ENCODE measurements at regions not wholly inside any gene's neighbourhood (a gene's known extent, or its start where the extent isn't known, plus 50 kb on each side); places are given as distances from the start of the nearest gene placed in this dataset.

DNA sequence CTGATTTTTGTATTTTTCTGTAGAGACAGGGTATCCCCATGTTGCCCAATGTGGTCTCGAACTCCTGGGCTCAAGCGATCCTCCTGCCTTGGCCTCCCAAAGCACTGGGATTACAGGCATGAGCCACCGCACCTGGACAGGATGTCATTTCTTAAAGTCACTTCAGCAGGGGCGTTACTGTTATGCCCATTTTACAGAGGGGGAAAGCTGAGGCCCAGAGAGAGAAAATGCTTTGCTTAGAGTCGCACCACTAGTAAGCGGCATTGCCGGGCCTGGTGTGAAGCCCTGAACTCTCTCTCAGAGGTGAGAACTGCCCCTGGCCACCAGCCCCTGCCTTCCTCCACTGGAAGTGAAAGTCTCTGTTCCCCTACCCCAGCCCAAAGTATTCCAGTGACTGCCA is 207.0 kb downstream of the PHETA1 start:
- TF ChIP-seq NFIC (IDR thresholded peaks at IDR 0.05), result no peak
- TF ChIP-seq RAD21 (IDR thresholded peaks at IDR 0.05; ENCODE audit: low read depth), result no peak
- no peak for TF ChIP-seq EP300 (IDR thresholded peaks at IDR 0.05; ENCODE audit: borderline replicate concordance)

- no peak for TF ChIP-seq CREB1 (IDR thresholded peaks at IDR 0.05; ENCODE audit: low read depth)
- TF ChIP-seq NFIC (IDR thresholded peaks at IDR 0.05), result no peak
- TF ChIP-seq ZBTB7A (IDR thresholded peaks at IDR 0.05; ENCODE audit: low read depth), result no peak
- no peak for TF ChIP-seq FOXM1 (IDR thresholded peaks at IDR 0.05; ENCODE audit: borderline replicate concordance, low read depth)
- TF ChIP-seq YY1 (IDR thresholded peaks at IDR 0.05; ENCODE audit: low read depth), result no peak
- no peak for TF ChIP-seq RAD21 (IDR thresholded peaks at IDR 0.05; ENCODE audit: low read depth)
- no peak for TF ChIP-seq REST (IDR thresholded peaks at IDR 0.05; ENCODE audit: low read depth)
- TF ChIP-seq TAF1 (IDR thresholded peaks at IDR 0.05; ENCODE audit: low read depth), result no peak
- TF ChIP-seq, protein P1, sequence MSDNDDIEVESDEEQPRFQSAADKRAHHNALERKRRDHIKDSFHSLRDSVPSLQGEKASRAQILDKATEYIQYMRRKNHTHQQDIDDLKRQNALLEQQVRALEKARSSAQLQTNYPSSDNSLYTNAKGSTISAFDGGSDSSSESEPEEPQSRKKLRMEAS (IDR thresholded peaks at IDR 0.05), result no peak
- TF ChIP-seq EP300 (IDR thresholded peaks at IDR 0.05; ENCODE audit: borderline replicate concordance), result no peak
- TF ChIP-seq CEBPB (IDR thresholded peaks at IDR 0.05), result no peak
- TF ChIP-seq EGR1 (IDR thresholded peaks at IDR 0.05), result no peak
- no peak for TF ChIP-seq TEAD4 (IDR thresholded peaks at IDR 0.05)
- no peak for TF ChIP-seq USF1 (IDR thresholded peaks at IDR 0.05)
- TF ChIP-seq TCF12 (IDR thresholded peaks at IDR 0.05; ENCODE audit: low read depth), result no peak
These were observed 208.3 kb downstream of the PHETA1 start for GRCh38 chr12:111160350-111161241.

GRCh38 chr12:111158992-111159391 is 209.9 kb downstream of the PHETA1 start:
- TF ChIP-seq RAD21 (IDR thresholded peaks at IDR 0.05; ENCODE audit: low read depth) (no peak), ZBTB7A (IDR thresholded peaks at IDR 0.05; ENCODE audit: low read depth) (no peak), EGR1 (IDR thresholded peaks at IDR 0.05) (no peak), REST (IDR thresholded peaks at IDR 0.05; ENCODE audit: low read depth) (no peak), CREB1 (IDR thresholded peaks at IDR 0.05; ENCODE audit: low read depth) (no peak), TAF1 (IDR thresholded peaks at IDR 0.05; ENCODE audit: low read depth) (no peak), USF1 (IDR thresholded peaks at IDR 0.05) (no peak), FOXM1 (IDR thresholded peaks at IDR 0.05; ENCODE audit: borderline replicate concordance, low read depth) (no peak), TCF12 (IDR thresholded peaks at IDR 0.05; ENCODE audit: low read depth) (no peak), EP300 (IDR thresholded peaks at IDR 0.05; ENCODE audit: borderline replicate concordance) (no peak), YY1 (IDR thresholded peaks at IDR 0.05; ENCODE audit: low read depth) (no peak)

DNA sequence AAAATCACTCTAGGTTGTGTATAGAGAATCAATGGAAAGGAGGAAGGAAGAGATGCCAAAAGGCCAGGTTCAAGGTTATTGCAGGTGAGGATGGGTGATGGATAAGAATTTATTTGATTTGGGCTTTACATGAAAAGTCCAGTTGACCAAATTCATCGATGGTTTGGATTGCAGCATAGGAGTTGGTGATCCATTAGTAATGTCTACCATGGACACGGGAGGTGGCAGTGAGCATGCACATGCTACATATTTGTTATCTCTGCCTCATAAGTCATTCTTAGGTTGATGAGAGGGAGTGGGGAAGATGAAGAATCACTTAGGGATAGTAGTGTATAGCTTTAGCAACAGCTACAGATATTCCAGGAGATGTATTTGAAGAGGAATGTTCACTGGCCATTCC is 211.4 kb downstream of the PHETA1 start:
- TF ChIP-seq, protein P1 (IDR thresholded peaks at IDR 0.05), result no peak
- TF ChIP-seq FOXM1 (IDR thresholded peaks at IDR 0.05; ENCODE audit: borderline replicate concordance, low read depth) (no peak), TCF12 (IDR thresholded peaks at IDR 0.05; ENCODE audit: low read depth) (no peak), REST (IDR thresholded peaks at IDR 0.05; ENCODE audit: low read depth) (no peak), EP300 (IDR thresholded peaks at IDR 0.05; ENCODE audit: borderline replicate concordance) (no peak), RAD21 (IDR thresholded peaks at IDR 0.05; ENCODE audit: low read depth) (no peak), YY1 (IDR thresholded peaks at IDR 0.05; ENCODE audit: low read depth) (no peak), TAF1 (IDR thresholded peaks at IDR 0.05; ENCODE audit: low read depth) (no peak), ZBTB7A (IDR thresholded peaks at IDR 0.05; ENCODE audit: low read depth) (no peak), USF1 (IDR thresholded peaks at IDR 0.05) (no peak), CEBPB (IDR thresholded peaks at IDR 0.05) (no peak)

Data from Ishikawa (cell line).